NCI-H1092 (cell line): ENCODE measurements at regions not wholly inside any gene's neighbourhood (a gene's known extent, or its start where the extent isn't known, plus 50 kb on each side); places are given as distances from the start of the nearest gene placed in this dataset.
A peak's percentile ranks its signal among the peaks of the same experiment; 100 is the strongest.

Source experiments
- DNase-seq: peaks from one replicate; lab custom pipeline; 2025; lab: John Stamatoyannopoulos, UW

DNA sequence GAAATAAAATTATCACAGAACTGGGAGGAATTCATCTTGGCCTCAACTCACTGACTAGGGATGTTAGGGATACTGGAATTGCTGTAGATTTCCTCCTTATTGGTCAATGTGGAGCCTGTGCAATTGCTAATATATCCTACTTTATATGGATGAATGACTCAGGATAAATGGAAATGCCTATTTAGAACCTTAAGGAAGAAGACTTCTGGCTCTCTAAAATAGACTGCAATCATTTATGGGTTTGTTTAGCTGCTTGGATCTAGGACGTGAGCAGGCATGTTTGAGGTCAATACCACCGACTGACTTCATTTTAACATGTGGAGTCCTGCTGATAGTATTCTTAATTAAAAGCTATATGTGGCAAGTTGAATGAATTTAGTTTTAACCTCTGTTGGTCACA is 1040.1 kb upstream of the LRRN3 start:
- DNase-seq = no peak

DNA sequence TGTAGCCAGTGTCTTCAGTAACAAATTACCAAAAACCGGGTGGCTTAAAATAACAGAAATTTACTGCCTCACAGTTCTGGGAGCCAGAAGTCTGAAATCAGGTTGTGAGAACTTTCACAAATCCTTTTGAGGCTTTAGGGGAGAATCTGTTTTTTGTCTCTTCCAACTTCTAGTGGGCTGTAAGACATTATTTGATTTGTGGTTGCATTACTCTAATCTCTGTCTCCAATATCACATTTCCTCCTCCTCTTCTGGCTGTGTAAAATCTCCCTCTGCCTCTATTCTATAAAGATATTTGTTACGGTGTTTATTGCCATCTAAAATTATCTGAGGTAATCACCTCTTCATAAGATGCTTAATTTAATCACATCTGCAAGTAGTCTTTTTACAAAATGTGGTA is 1039.6 kb upstream of the LRRN3 start:
- DNase-seq = no peak

- no peak for DNase-seq
These were observed 1034.6 kb upstream of the LRRN3 start for GRCh38 chr7:110056331-110056730.

GRCh38 chr7:110058401-110058800 is 1032.5 kb upstream of the LRRN3 start:
- DNase-seq = no peak

DNA sequence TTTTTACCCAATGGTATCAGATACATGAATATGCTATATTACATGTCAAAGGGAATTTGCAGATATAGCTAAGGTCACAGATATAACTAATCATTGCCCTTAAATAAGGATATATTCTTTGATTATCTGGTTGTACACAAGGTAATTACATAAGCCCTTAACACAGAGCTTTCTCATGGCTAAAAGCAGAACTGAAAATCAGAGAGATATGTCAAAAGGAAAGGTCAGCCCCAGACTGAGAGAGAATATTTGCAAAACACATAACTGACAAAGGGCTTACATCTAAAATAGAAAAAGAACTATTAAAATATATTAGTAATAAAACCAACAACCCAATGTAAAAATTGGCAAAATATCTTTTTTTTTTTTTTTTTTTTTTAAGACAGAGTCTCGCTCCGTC is 1029.5 kb upstream of the LRRN3 start:
- no peak for DNase-seq

DNA sequence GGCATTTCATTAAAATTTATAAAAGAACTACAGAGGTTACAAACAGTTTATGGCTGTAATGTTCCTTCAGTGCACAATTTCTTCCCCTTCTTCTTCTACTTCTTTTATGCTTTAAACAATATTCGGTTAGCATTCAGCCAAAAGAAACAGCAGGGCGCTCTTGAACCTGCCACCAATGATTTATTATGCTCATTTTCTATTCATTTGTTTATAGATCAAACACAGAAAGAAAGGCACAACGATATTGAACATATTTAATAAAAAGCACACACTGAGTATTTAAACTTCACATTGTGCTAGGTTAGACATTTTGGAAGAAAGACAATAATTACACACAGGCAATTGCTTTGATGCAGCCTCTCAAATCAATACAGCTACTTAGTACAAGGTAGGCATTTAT is 1025.8 kb upstream of the LRRN3 start:
- DNase-seq = peak; percentile 63

- DNase-seq = no peak
These were observed 1024.1 kb upstream of the LRRN3 start for GRCh38 chr7:110066843-110067242.

DNA sequence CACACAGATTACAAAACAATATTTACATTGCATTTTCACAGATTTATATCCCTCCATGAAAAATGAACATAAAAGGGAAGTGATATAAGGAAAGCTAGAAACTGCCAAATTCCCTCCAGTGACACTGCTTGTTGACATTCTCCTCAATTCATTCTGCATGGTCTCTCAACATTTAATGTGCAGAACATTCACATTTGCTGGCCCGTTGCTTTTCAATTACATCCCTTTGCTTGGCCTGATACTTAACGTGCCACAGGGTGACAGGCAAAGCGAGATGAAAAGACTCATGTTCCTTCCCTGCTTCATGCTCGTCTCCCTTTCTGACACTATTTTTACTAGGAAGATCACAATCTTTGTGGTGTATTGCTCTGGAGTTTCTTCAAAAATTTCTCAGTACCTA is 1019.7 kb upstream of the LRRN3 start:
- DNase-seq = no peak

DNA sequence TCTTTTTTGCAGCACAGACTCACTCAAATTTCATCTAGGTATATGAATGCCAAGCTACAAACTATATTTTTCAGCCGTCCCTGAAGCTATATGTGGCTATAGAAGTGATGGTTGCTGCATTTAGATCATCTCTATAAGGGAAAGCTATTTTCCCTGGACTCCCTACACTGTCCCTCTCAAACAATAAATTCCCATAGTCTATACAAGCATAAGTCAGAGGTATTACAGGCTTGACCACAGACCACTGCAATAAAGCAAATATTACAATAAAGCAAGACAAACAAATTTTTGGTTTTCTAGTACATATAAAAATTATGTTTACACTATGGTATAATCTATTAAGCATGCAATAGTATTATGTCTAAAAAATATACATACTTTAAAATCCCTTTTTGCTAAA is 1015.5 kb upstream of the LRRN3 start:
- DNase-seq = no peak

GRCh38 chr7:110076194-110076593 is 1014.7 kb upstream of the LRRN3 start:
- no peak for DNase-seq

DNA sequence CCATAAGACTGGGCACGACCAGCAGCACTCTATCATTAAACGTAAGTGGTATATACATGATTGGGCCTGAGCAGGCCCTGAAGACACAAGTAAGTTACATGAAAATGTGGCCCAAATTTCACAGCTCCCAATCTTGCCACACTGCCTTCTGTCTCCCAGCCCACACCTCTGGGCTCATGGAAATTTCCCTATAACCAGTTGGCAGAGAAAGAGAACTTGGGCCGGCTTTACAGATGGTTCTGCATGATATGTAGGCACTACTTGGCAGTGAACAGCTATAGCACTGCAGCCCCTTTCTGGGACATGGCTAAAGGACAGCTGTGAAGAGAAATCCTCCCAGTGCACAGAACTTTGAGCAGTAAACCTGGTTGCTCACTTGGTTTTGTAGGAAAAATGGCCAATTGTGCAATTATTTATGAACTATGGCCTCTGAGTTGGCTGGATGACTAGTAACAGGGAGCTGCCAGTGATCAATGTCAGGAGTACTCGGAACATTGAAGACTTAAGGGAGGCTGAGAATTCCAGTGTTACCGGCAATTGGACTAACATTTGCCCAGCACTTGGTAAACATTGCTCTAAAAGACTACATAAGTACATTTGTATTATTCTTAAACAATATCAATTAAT is 1006.6 kb upstream of the LRRN3 start:
- no peak for DNase-seq

GRCh38 chr7:110090110-110090820 is 1000.7 kb upstream of the LRRN3 start:
- DNase-seq = peak; percentile 13

DNA sequence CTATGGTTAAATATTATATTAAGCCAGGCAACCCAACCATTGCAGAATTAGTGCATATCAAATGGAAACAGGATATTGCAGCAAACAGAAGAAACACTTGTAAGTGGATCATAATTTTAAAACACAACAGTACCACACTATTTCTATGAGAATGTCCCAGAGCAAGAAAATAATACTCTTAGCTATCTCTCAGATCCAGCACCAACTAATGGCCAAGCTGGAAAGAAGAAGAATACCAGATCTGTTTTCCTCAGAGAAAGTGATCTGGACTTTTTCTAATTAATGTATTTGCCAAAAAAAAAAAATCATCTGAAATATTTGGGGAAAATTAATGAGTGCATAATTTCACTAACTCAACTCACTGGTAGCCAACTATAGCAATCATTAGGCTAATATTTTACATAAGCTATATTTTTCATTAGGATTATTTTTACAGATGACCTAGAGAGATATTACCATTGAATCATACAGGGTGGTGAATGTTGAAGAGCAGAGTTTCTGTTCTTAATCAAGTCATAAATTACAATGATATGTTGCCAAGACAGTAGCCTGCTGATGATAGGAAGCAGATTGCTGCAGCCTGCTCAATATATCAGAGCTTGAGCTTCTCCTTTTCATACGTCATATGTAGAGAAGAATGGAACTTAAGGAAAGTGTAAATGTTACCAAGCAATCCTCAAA is 995.4 kb upstream of the LRRN3 start:
- DNase-seq = no peak

- no peak for DNase-seq
These were observed 986.7 kb upstream of the LRRN3 start for GRCh38 chr7:110104243-110104642.

GRCh38 chr7:110105307-110105706 is 985.6 kb upstream of the LRRN3 start:
- DNase-seq = peak; percentile 89

DNA sequence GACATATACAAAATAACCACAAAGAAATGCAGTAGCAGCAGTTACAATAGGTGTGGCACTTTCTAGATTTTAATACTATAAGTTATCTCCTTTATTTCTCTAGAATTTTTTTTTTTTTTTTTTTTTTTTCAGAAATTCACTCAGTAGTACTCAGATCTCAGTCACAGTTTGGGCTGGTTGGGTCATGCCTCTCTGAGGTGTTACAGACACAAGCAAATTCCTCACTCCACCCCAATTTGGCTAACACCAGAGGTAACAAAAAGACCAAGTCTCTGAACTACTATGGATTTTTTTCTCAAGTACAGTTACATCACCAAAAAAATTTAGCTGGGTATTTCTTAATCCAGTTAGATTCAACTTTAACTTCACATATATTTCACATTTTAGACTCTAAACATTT is 985.1 kb upstream of the LRRN3 start:
- DNase-seq = no peak

- DNase-seq = no peak
These were observed 970.9 kb upstream of the LRRN3 start for GRCh38 chr7:110119883-110120581.

DNA sequence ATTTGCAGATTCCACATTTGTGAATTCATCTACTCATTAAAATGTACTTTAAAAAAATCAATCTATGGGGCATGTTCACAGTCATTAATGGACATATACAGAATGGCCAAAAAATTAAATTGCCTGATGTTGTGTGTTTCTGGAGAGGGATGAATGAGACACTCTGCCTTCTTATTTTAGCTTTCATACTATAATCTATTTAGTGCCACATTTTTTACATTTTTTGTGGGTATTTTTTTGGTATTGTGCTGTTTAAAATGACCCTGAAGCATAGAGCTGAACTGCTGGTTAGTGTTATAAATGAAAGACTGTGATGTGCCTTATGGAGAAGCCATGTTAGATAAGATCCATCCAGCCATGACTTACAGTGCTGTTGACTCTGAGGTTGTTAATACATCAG is 961.8 kb upstream of the LRRN3 start:
- no peak for DNase-seq

DNA sequence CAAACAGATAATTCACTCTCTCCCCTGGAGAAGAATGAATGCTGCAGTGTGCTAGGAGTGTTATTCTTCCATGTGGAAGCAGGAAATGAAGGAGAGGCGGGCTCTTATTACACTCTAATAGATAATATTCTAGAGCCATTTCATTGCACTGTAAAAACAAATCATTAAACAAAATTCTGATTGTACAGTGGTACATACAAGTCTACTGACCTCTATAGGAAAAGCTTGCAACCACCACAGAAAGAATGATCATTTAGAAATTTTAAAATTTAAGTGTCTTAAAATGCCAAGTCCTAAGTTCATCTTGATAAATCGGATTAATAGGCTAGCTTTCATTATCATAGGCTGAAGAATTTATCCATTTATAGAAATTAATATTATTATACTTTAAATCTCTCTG is 960.3 kb upstream of the LRRN3 start:
- DNase-seq = no peak

DNA sequence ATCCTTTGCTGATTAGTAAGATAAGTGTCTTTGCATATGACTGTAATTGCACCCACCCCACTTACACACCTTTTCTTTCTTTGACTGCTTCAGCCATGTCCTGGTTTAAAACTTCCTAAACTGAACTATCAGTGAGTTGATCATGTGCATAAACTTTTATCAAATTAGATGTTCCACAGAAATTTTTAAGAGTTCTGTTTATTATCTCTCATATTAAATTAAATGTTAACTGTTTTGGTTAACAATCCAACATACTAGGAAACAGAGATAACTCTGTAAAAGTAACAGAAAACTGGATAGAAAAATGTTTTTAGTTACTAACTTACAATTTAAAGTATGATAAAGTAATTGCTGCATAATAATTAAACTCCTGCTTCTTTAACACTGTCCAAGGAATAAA is 959.6 kb upstream of the LRRN3 start:
- no peak for DNase-seq

- no peak for DNase-seq
These were observed 951.9 kb upstream of the LRRN3 start for GRCh38 chr7:110139056-110139455.

DNA sequence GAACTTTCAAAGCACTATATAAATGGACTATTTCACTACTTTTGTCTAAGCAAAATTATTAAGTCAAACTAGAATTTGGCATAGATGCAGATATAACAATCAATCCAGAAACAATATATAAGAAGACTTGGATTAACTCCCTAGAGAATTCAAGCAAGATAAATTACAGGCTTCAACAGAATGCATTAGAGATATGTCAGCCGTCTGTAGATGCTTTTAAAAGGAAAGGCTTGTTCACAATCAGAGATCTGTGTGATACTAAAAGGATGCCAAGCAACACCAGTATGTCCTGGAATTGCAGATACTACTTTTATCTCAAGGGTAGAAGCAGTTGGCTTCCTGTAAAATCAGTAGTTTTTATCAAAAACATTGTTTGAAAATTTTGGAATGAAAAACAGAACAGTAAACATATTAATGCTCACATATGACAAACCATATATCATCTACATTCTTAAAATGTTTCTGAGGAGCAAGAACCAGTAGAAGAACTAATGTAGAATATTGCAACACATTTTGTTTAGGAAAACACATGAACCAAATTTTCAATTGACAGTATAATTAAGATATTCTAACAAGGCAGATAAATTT is 947.9 kb upstream of the LRRN3 start:
- DNase-seq = no peak
